ENCODE measurements at regions not wholly inside any gene's neighbourhood (a gene's known extent, or its start where the extent isn't known, plus 50 kb on each side); places are given as distances from the start of the nearest gene placed in this dataset.
A peak's percentile ranks its signal among the peaks of the same experiment; 100 is the strongest.

GRCh38 chr5:37900692-37901091 lies 60.9 kb upstream of the GDNF start:
- no peak for DNase-seq

DNA sequence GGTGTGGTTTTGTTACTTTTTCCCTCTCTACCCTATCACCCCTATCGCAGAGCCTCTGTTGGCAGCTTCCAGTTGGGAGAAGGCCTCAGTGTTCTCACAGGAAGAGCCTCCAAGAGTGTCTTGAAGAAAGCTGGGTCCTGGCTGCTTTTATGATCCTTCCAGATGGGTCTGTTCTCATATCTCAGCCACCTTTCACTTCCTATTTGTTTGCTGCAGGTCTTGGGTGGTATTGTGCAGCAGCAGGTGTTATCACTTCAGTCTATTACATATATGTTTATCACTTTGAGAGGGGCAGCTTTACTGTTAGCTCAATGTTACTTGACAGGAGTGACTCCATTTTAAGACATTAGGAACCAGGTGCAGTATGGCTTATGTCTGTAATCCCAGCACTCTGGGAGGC lies 59.2 kb upstream of the GDNF start:
- DNase-seq: no peak

DNA sequence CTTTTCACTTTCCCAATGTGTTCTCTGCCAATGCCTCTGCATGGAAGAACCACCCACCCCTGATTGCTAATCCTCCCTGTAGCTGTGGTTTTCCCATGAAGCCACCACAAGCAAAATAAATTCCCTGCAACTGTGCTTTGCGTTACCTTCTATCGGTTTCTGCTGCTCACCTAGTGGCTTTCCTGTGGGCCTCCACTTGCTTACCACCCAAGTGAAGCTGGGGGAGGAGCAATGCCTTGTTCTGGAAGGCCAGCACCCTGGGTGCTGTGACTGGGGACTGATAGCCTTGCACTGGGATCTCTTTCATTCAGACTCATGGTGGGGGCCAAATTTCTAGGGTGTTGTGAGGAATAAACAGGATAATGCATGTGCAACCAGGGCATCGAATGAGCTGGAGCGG lies 56.3 kb upstream of the GDNF start:
- no peak for DNase-seq

DNA sequence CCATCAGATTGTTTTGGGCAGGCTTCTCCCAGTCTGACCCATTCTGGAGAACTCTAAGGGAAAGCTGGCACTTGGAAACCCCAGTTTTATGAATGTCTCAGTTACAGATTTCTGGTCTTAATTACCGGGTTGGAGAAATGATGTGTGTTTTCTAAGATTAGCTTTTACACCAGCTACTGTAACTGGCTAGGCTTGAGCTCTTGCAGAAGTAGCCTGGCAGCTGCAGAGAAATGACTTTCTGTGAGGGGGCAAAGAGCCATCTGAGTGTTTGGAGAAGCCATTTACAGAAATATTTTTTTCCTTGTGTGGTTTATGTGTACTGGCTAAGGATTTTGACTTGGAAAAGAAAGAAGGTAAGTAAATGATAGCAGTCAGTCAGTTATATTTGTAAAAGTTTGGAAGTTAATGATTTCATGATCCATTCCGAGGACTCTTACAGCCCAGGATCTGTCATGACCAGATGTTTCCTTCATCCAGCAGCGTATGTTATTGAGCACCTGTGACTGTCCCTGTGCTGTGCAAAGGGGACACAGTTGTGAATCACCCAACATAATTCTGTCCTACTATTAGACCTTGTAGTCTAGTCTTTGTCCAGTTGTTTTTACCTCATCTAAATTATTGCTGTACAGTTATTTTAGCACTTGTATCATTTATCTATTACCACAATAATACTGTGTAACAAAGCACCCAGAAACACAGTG lies 53.7 kb upstream of the GDNF start:
- no peak for DNase-seq

GRCh38 chr5:37892586-37892985 lies 52.7 kb upstream of the GDNF start:
- DNase-seq: no peak

- DNase-seq: no peak
Measured at GRCh38 chr5:37891832-37892231, 52.0 kb upstream of the GDNF start.

GRCh38 chr5:37889612-37890317 lies 49.9 kb upstream of the GDNF start:
- DNase-seq: peak; percentile 17 to 48
